ENCODE measurements at regions not wholly inside any gene's neighbourhood (a gene's known extent, or its start where the extent isn't known, plus 50 kb on each side); places are given as distances from the start of the nearest gene placed in this dataset.
A peak's percentile ranks its signal among the peaks of the same experiment; 100 is the strongest.

DNA sequence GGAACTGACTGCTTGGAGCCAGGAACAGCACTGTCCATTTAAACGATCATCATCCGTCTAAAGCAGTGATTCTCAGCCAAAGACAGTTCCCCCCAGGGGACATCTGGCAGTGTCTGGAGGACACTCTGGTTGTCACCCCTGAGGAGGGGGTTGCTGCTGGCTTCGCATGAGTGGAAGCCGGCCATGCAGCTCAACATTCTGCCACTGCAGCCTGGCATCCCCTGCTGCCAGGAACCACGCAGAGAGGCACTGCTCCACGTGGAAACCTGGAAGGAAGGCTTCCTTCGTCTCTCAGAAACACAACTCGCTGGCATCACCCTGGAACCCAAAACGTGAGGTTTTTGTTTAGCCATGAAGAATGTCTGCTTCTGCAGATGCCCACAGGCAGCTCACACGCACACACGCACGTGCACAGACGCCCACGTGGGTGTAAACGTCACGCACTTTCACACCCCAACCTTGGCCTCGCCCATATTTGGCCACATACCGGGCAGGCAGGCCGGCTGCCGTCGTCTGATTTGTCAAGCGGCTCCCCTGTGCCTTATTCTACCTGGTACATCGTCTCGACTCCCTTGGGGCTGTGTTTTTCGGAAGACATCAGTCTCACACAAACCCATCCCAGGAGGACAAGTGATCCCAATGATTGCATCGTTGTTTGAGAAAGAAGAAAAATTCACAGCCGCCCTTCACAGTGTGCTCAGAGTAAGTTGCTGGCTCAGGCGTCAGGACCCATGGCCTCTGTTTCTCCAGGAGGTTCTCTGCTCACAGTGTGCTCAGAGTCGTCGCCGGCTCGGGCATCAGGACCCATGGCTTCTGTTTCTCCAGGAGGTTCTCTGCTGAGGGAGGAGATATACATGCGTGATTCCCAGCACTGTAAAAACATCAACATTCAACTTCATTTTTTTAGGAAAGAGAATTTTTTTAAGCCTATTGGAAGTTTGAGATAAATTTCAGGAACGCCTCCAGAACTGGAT, 127.2 kb upstream of the PPP2R2D start:
- in situ Hi-C loops (cut with MboI) (no loop called here), intact Hi-C loops (cut with micrococcal nuclease; ENCODE audit: unreplicated experiment) (no loop called here)
- no peak overlapping the region for H3K4me2 ChIP-seq (ENCODE audit: control insufficient read depth, insufficient read depth)
- ATAC-seq (no peak), DNase-seq (ENCODE audit: low read depth, low spot score) (no peak), FAIRE-seq (no peak)
- H3K9me3 ChIP-seq (replicated peaks; ENCODE audit: control insufficient read depth, insufficient read depth, low read length), result peaks cover 9% of the 10 kb centered on the region; the same call in 1 of the 3 replicates
- no peaks in the 10 kb centered on the region for H3K27me3 ChIP-seq (replicated peaks in 1 of 2; ENCODE audit: control insufficient read depth in 2 of 2, insufficient read depth in 2 of 2, low read length in 1 of 2)
- H4K20me1 ChIP-seq (ENCODE audit: control insufficient read depth, insufficient read depth), result no peaks in the 10 kb centered on the region
- no peak overlapping the region for H3K9ac ChIP-seq (ENCODE audit: control insufficient read depth, insufficient read depth, low read length)
- WGBS (ENCODE audit: insufficient coverage, insufficient replicate concordance, low lambda C conversion rate, missing lambda C conversion rate), result 28% methylated on average over 34 of the region's 34 CpGs
- ChIA-PET RAD21 (ENCODE audit: unreplicated experiment) (interaction anchor here (1.2 kb wide), 1 partner anchor 26 kb away, joined by 3 read pairs; no protein-coding TSS in a partner anchor), POLR2A (no interaction called here), SMC1A (ENCODE audit: uncharacterized antibody, unreplicated experiment) (no interaction called here), CTCF (no interaction called here)
- H3K36me3 ChIP-seq (ENCODE audit: control insufficient read depth in 2 of 2, insufficient read depth in 2 of 2, low read length in 1 of 2), result no peaks in the 10 kb centered on the region
- H3K4me1 ChIP-seq (ENCODE audit: control insufficient read depth, insufficient read depth, low read length), result no peaks in the 10 kb centered on the region
- TF ChIP-seq, protein P1, sequence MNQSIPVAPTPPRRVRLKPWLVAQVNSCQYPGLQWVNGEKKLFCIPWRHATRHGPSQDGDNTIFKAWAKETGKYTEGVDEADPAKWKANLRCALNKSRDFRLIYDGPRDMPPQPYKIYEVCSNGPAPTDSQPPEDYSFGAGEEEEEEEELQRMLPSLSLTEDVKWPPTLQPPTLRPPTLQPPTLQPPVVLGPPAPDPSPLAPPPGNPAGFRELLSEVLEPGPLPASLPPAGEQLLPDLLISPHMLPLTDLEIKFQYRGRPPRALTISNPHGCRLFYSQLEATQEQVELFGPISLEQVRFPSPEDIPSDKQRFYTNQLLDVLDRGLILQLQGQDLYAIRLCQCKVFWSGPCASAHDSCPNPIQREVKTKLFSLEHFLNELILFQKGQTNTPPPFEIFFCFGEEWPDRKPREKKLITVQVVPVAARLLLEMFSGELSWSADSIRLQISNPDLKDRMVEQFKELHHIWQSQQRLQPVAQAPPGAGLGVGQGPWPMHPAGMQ (IDR thresholded peaks at IDR 0.05; ENCODE audit: borderline replicate concordance), result no peak
- peak in 1 of 2 experiments; percentile 50; a peak in 2 of 4 replicates for TF ChIP-seq BHLHE40 (IDR thresholded peaks at IDR 0.05; ENCODE audit: borderline replicate concordance in 1 of 2, low read depth in 2 of 2, low read length in 1 of 2)
- no peak overlapping the region for H2AFZ ChIP-seq (ENCODE audit: control insufficient read depth, low read depth, low read length)
- no TSS peak for BruUV-seq (replicated peaks)
- no peak overlapping the region for H3K4me3 ChIP-seq
- H3K27ac ChIP-seq (ENCODE audit: control insufficient read depth, insufficient read depth), result no peak overlapping the region
- H3K79me2 ChIP-seq (ENCODE audit: control insufficient read depth, insufficient read depth, low read length), result no peaks in the 10 kb centered on the region

- no peak for DNase-seq (ENCODE audit: low read depth, low spot score)
- BruUV-seq (replicated peaks), result no TSS peak
- CTCF ChIA-PET, result no interaction called here
- H4K20me1 ChIP-seq (ENCODE audit: control insufficient read depth, insufficient read depth), result no peaks in the 10 kb centered on the region
- no peaks in the 10 kb centered on the region for H3K27me3 ChIP-seq (replicated peaks in 1 of 2; ENCODE audit: control insufficient read depth in 2 of 2, insufficient read depth in 2 of 2, low read length in 1 of 2)
- SMC1A ChIA-PET (ENCODE audit: uncharacterized antibody, unreplicated experiment), result no interaction called here
- intact Hi-C loops (cut with micrococcal nuclease; ENCODE audit: unreplicated experiment), result no loop called here
- H3K4me3 ChIP-seq, result no peak overlapping the region
- H3K36me3 ChIP-seq (ENCODE audit: control insufficient read depth in 2 of 2, insufficient read depth in 2 of 2, low read length in 1 of 2), result no peaks in the 10 kb centered on the region
- RAD21 ChIA-PET (ENCODE audit: unreplicated experiment), result interaction anchor here (1.2 kb wide), 1 partner anchor 27 kb away, joined by 3 read pairs; no protein-coding TSS in a partner anchor
- TF ChIP-seq HDGF (IDR thresholded peaks at IDR 0.05), result no peak
- TF ChIP-seq IRF4 (IDR thresholded peaks at IDR 0.05; ENCODE audit: low read depth, low read length), result no peak
- TF ChIP-seq, protein P2, sequence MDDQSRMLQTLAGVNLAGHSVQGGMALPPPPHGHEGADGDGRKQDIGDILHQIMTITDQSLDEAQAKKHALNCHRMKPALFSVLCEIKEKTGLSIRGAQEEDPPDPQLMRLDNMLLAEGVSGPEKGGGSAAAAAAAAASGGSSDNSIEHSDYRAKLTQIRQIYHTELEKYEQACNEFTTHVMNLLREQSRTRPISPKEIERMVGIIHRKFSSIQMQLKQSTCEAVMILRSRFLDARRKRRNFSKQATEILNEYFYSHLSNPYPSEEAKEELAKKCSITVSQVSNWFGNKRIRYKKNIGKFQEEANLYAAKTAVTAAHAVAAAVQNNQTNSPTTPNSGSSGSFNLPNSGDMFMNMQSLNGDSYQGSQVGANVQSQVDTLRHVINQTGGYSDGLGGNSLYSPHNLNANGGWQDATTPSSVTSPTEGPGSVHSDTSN (IDR thresholded peaks at IDR 0.05; ENCODE audit: insufficient replicate concordance, low read depth, low read length), result no peak
- no peak for TF ChIP-seq MYC (IDR thresholded peaks at IDR 0.05; ENCODE audit: insufficient read depth, insufficient read length, insufficient replicate concordance, low read length, severe bottlenecking)
- H3K27ac ChIP-seq (ENCODE audit: control insufficient read depth, insufficient read depth), result no peak overlapping the region
- 37% methylated on average over 14 of the region's 17 CpGs for WGBS (ENCODE audit: insufficient coverage, insufficient replicate concordance, low lambda C conversion rate, missing lambda C conversion rate)
- H3K9me3 ChIP-seq (replicated peaks; ENCODE audit: control insufficient read depth, insufficient read depth, low read length), result peaks cover 9% of the 10 kb centered on the region; the same call in 1 of the 3 replicates
- no peak overlapping the region for H3K9ac ChIP-seq (ENCODE audit: control insufficient read depth, insufficient read depth, low read length)
- ATAC-seq, result no peak
- POLR2A ChIA-PET, result no interaction called here
- H3K79me2 ChIP-seq (ENCODE audit: control insufficient read depth, insufficient read depth, low read length), result no peaks in the 10 kb centered on the region
- no peak overlapping the region for H2AFZ ChIP-seq (ENCODE audit: control insufficient read depth, low read depth, low read length)
- no peaks in the 10 kb centered on the region for H3K4me1 ChIP-seq (ENCODE audit: control insufficient read depth, insufficient read depth, low read length)
- H3K4me2 ChIP-seq (ENCODE audit: control insufficient read depth, insufficient read depth), result no peak overlapping the region
- no peak for FAIRE-seq
- in situ Hi-C loops (cut with MboI), result no loop called here
These were observed 126.1 kb upstream of the PPP2R2D start for GRCh38 chr10:131774681-131775085.
